ENCODE measurements at regions not wholly inside any gene's neighbourhood (a gene's known extent, or its start where the extent isn't known, plus 50 kb on each side); places are given as distances from the start of the nearest gene placed in this dataset.
"Not testable (repeated sequence)": the region's sequence is repeated elsewhere in the genome, so short reads cannot be mapped to it uniquely, and the experiment has no call there.

- Histone ChIP-seq H3K27me3 (ENCODE audit: control insufficient read depth in 3 of 3, insufficient read depth in 3 of 3, low read depth in 1 of 3, low read length in 3 of 3) (no peaks in the 10 kb centered on the region), H3K9me3 (replicated peaks in 1 of 2; ENCODE audit: control insufficient read depth in 2 of 2, insufficient read depth in 1 of 2, low read depth in 1 of 2, low read length in 2 of 2) (no peaks in the 10 kb centered on the region), H3K14ac (ENCODE audit: low read length) (no peak overlapping the region), H3K9ac (ENCODE audit: low read depth, low read length, poor library complexity) (no peak overlapping the region), H3K18ac (ENCODE audit: low read length) (no peak overlapping the region), H2BK120ac (ENCODE audit: low read depth, low read length) (no peak overlapping the region), H3K4me3 (ENCODE audit: low read length in 2 of 2) (no peak overlapping the region), H4K91ac (ENCODE audit: low read depth, low read length, poor library complexity) (no peak overlapping the region), H2BK12ac (ENCODE audit: low read length) (no peak overlapping the region), H2BK5ac (ENCODE audit: low read length) (no peak overlapping the region), H3K79me1 (ENCODE audit: low read depth, low read length) (no peaks in the 10 kb centered on the region), H2AK5ac (ENCODE audit: low read depth, low read length) (no peak overlapping the region), H3K27ac (replicated peaks; ENCODE audit: low read length) (no peak overlapping the region), H3K36me3 (replicated peaks in 1 of 2; ENCODE audit: control insufficient read depth in 2 of 2, insufficient read depth in 2 of 2, low read length in 2 of 2) (no peaks in the 10 kb centered on the region), H3K4ac (ENCODE audit: low read length) (no peak overlapping the region), H3K23ac (ENCODE audit: low read depth, low read length, poor library complexity) (no peak overlapping the region), H2AFZ (ENCODE audit: low read length) (no peak overlapping the region), H3K4me2 (ENCODE audit: insufficient read depth, low read length, poor library complexity, severe bottlenecking) (no peak overlapping the region), H4K8ac (ENCODE audit: low read depth, low read length) (no peak overlapping the region), H3K4me1 (ENCODE audit: control insufficient read depth in 2 of 2, insufficient read depth in 1 of 2, low read depth in 1 of 2, low read length in 2 of 2) (no peaks in the 10 kb centered on the region), H2BK15ac (ENCODE audit: low read length) (no peak overlapping the region)
- no peak for DNase-seq (ENCODE audit: low spot score)
Measured at GRCh38 chr10:64881257-64881656, 1360.1 kb downstream of the REEP3 start.

DNA sequence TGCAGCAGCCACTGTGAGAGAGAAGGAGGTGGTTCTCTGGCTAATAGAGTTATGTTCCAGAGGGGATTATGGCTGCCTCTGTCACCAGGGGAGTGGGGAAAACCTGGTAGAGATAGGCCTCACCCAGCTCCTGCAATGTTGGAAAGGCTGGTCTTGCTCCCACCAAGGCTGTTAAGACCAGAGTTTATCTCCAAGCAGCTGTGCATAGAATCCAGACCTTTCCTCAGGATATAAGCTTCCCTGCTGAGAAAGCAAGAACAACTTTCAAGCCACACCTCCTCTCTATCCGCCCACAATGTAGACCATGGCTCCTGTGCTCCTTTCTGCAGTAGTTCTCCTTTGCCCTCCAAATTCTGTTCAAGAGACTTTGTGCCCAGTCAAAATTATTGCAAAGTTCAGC, 1375.4 kb downstream of the REEP3 start:
- Histone ChIP-seq H3K27me3 (ENCODE audit: control insufficient read depth in 3 of 3, insufficient read depth in 3 of 3, low read depth in 1 of 3, low read length in 3 of 3) (no peaks in the 10 kb centered on the region), H3K27ac (replicated peaks; ENCODE audit: low read length) (no peak overlapping the region), H4K8ac (ENCODE audit: low read depth, low read length) (no peak overlapping the region), H3K23ac (ENCODE audit: low read depth, low read length, poor library complexity) (no peak overlapping the region), H3K4ac (ENCODE audit: low read length) (no peak overlapping the region), H2BK120ac (ENCODE audit: low read depth, low read length) (no peak overlapping the region), H3K9ac (ENCODE audit: low read depth, low read length, poor library complexity) (no peak overlapping the region), H2BK15ac (ENCODE audit: low read length) (no peak overlapping the region), H2BK12ac (ENCODE audit: low read length) (no peak overlapping the region), H3K36me3 (replicated peaks in 1 of 2; ENCODE audit: control insufficient read depth in 2 of 2, insufficient read depth in 2 of 2, low read length in 2 of 2) (no peaks in the 10 kb centered on the region), H3K4me1 (ENCODE audit: control insufficient read depth in 2 of 2, insufficient read depth in 1 of 2, low read depth in 1 of 2, low read length in 2 of 2) (no peaks in the 10 kb centered on the region), H4K91ac (ENCODE audit: low read depth, low read length, poor library complexity) (no peak overlapping the region), H3K18ac (ENCODE audit: low read length) (no peak overlapping the region), H3K9me3 (replicated peaks in 1 of 2; ENCODE audit: control insufficient read depth in 2 of 2, insufficient read depth in 1 of 2, low read depth in 1 of 2, low read length in 2 of 2) (no peaks in the 10 kb centered on the region), H3K4me3 (ENCODE audit: low read length in 2 of 2) (no peak overlapping the region), H2AFZ (ENCODE audit: low read length) (no peak overlapping the region), H2BK5ac (ENCODE audit: low read length) (no peak overlapping the region), H3K79me1 (ENCODE audit: low read depth, low read length) (no peaks in the 10 kb centered on the region), H3K14ac (ENCODE audit: low read length) (no peak overlapping the region), H2AK5ac (ENCODE audit: low read depth, low read length) (no peak overlapping the region), H3K4me2 (ENCODE audit: insufficient read depth, low read length, poor library complexity, severe bottlenecking) (no peak overlapping the region)
- WGBS, 2 donors (ENCODE audit: extremely low coverage in 2 of 2, insufficient read length in 2 of 2, insufficient replicate concordance in 1 of 2) = no CpG with 5 or more reads among the region's 1 CpG
- DNase-seq (ENCODE audit: low spot score) = no peak

DNA sequence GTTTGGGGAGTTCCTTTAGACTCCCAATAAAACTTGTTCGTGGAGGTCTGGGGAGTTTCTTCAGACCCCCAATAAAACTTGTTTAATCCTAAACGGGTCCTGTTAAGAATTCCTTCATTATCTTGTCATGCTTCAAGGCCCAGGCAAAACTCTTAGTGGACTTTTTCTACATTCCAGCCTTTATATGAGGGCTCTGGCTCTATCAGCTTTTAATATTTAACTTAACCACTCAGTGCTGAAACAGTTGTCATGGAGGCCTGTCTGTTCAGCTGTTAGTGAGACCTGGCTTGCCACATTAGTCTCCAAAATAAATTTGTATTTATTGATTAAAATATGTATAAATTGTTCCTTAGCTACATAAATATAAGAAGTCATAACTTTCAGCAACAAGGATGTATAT, 1385.1 kb downstream of the REEP3 start:
- not testable (repeated sequence) for H4K91ac ChIP-seq (ENCODE audit: low read depth, low read length, poor library complexity); DNase-seq (ENCODE audit: low spot score); H2BK120ac ChIP-seq (ENCODE audit: low read depth, low read length); H3K9ac ChIP-seq (ENCODE audit: low read depth, low read length, poor library complexity); H3K23ac ChIP-seq (ENCODE audit: low read depth, low read length, poor library complexity); H2BK15ac ChIP-seq (ENCODE audit: low read length); H3K4me3 ChIP-seq (ENCODE audit: low read length in 2 of 2); H3K9me3 ChIP-seq (replicated peaks in 1 of 2; ENCODE audit: control insufficient read depth in 2 of 2, insufficient read depth in 1 of 2, low read depth in 1 of 2, low read length in 2 of 2); H3K14ac ChIP-seq (ENCODE audit: low read length); H3K27ac ChIP-seq (replicated peaks; ENCODE audit: low read length); H3K18ac ChIP-seq (ENCODE audit: low read length); H3K4me2 ChIP-seq (ENCODE audit: insufficient read depth, low read length, poor library complexity, severe bottlenecking); H3K36me3 ChIP-seq (replicated peaks in 1 of 2; ENCODE audit: control insufficient read depth in 2 of 2, insufficient read depth in 2 of 2, low read length in 2 of 2); H2BK12ac ChIP-seq (ENCODE audit: low read length); H3K27me3 ChIP-seq (ENCODE audit: control insufficient read depth in 3 of 3, insufficient read depth in 3 of 3, low read depth in 1 of 3, low read length in 3 of 3); H4K8ac ChIP-seq (ENCODE audit: low read depth, low read length); H3K79me1 ChIP-seq (ENCODE audit: low read depth, low read length); H2AFZ ChIP-seq (ENCODE audit: low read length); H2BK5ac ChIP-seq (ENCODE audit: low read length); H3K4me1 ChIP-seq (ENCODE audit: control insufficient read depth in 2 of 2, insufficient read depth in 1 of 2, low read depth in 1 of 2, low read length in 2 of 2); H3K4ac ChIP-seq (ENCODE audit: low read length); H2AK5ac ChIP-seq (ENCODE audit: low read depth, low read length)
- no CpG with 5 or more reads among the region's 2 CpGs for WGBS, 2 donors (ENCODE audit: extremely low coverage in 2 of 2, insufficient read length in 2 of 2, insufficient replicate concordance in 1 of 2)

GRCh38 chr10:64924306-64924705, 1403.1 kb downstream of the REEP3 start:
- not testable (repeated sequence) for H3K27me3 ChIP-seq (ENCODE audit: control insufficient read depth in 3 of 3, insufficient read depth in 3 of 3, low read depth in 1 of 3, low read length in 3 of 3); H2BK15ac ChIP-seq (ENCODE audit: low read length); H3K9ac ChIP-seq (ENCODE audit: low read depth, low read length, poor library complexity); H4K8ac ChIP-seq (ENCODE audit: low read depth, low read length); H2BK120ac ChIP-seq (ENCODE audit: low read depth, low read length); H3K4me2 ChIP-seq (ENCODE audit: insufficient read depth, low read length, poor library complexity, severe bottlenecking); H3K36me3 ChIP-seq (replicated peaks in 1 of 2; ENCODE audit: control insufficient read depth in 2 of 2, insufficient read depth in 2 of 2, low read length in 2 of 2); H3K4me1 ChIP-seq (ENCODE audit: control insufficient read depth in 2 of 2, insufficient read depth in 1 of 2, low read depth in 1 of 2, low read length in 2 of 2); H3K23ac ChIP-seq (ENCODE audit: low read depth, low read length, poor library complexity); H3K4ac ChIP-seq (ENCODE audit: low read length); H4K91ac ChIP-seq (ENCODE audit: low read depth, low read length, poor library complexity); H3K9me3 ChIP-seq (replicated peaks in 1 of 2; ENCODE audit: control insufficient read depth in 2 of 2, insufficient read depth in 1 of 2, low read depth in 1 of 2, low read length in 2 of 2); H2AK5ac ChIP-seq (ENCODE audit: low read depth, low read length); H2BK5ac ChIP-seq (ENCODE audit: low read length); H3K14ac ChIP-seq (ENCODE audit: low read length); H3K27ac ChIP-seq (replicated peaks; ENCODE audit: low read length); H2AFZ ChIP-seq (ENCODE audit: low read length); DNase-seq (ENCODE audit: low spot score); H3K4me3 ChIP-seq (ENCODE audit: low read length in 2 of 2); H3K18ac ChIP-seq (ENCODE audit: low read length); H2BK12ac ChIP-seq (ENCODE audit: low read length); H3K79me1 ChIP-seq (ENCODE audit: low read depth, low read length)
- WGBS, 2 donors (ENCODE audit: extremely low coverage in 2 of 2, insufficient read length in 2 of 2, insufficient replicate concordance in 1 of 2) = no CpG with 5 or more reads among the region's 21 CpGs

Measured in neuronal stem cell (in vitro differentiated cells).